Tibial nerve (tissue), 4 donors: ENCODE measurements at regions not wholly inside any gene's neighbourhood (a gene's known extent, or its start where the extent isn't known, plus 50 kb on each side); places are given as distances from the start of the nearest gene placed in this dataset.

Experiments used
- EP300 ChIP-seq, 2 donors: sonication (generic); formaldehyde crosslinking; IDR thresholded peaks; one replicate each; pipeline ENCODE4 v1.6.1; 2017; ENCODE audit warnings: antibody characterized with exemption in 2 of 2, mild to moderate bottlenecking in 1 of 2
- POLR2A ChIP-seq, 2 donors: fragments of 450-650 bp; IDR thresholded peaks; one replicate each; pipeline ENCODE4 v1.6.1; 2017; ENCODE audit warnings: antibody characterized with exemption in 2 of 2, mild to moderate bottlenecking in 2 of 2, moderate library complexity in 2 of 2
- TF ChIP-seq, protein P1 (sequence below), 5 experiments: fragments of 200-600 bp in 3 of 5; fragments of 450-650 bp in 2 of 5; sonication (generic) in 3 of 5; IDR thresholded peaks; one replicate each; pipeline ENCODE4 v1.5.1; 2016 to 2019; ENCODE audit warnings: antibody characterized with exemption in 5 of 5, mild to moderate bottlenecking in 3 of 5, moderate library complexity in 2 of 5

DNA sequence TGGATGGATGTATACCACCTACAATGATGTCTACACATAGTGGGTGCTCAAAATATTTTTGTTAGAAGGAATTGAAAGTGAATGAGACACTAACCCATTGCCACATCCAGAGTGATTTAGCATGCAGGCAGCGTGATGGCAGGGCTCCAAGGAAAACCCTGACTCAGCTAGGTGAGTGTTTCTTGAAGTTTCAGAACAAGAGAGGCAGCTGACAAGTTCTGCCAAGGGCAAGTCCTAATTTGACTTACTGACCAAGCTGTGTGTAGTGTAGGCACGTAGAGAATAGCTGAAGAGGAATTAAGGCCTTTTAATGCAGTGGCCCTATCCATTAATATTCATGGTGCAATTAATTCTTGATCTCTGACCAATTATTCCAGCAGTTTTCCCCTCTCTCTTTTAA is 107.8 kb upstream of the ATP10B start:
- TF ChIP-seq, protein P1, sequence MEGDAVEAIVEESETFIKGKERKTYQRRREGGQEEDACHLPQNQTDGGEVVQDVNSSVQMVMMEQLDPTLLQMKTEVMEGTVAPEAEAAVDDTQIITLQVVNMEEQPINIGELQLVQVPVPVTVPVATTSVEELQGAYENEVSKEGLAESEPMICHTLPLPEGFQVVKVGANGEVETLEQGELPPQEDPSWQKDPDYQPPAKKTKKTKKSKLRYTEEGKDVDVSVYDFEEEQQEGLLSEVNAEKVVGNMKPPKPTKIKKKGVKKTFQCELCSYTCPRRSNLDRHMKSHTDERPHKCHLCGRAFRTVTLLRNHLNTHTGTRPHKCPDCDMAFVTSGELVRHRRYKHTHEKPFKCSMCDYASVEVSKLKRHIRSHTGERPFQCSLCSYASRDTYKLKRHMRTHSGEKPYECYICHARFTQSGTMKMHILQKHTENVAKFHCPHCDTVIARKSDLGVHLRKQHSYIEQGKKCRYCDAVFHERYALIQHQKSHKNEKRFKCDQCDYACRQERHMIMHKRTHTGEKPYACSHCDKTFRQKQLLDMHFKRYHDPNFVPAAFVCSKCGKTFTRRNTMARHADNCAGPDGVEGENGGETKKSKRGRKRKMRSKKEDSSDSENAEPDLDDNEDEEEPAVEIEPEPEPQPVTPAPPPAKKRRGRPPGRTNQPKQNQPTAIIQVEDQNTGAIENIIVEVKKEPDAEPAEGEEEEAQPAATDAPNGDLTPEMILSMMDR (IDR thresholded peaks at IDR 0.05) = no peak
- no peak for TF ChIP-seq POLR2A (IDR thresholded peaks at IDR 0.05)
- TF ChIP-seq EP300 (IDR thresholded peaks at IDR 0.05) = no peak
